Coronary artery (tissue), 2 donors: ENCODE measurements at regions not wholly inside any gene's neighbourhood (a gene's known extent, or its start where the extent isn't known, plus 50 kb on each side); places are given as distances from the start of the nearest gene placed in this dataset.
"Not testable (repeated sequence)": the region's sequence is repeated elsewhere in the genome, so short reads cannot be mapped to it uniquely, and the experiment has no call there.

Experiments used
- DNase-seq: peaks from one replicate; pipeline ENCODE4 v3.0.0-alpha.2; 2017; ENCODE audit warnings: low spot score
- H3K27ac ChIP-seq, 2 donors: fragments of 200-600 bp; sonication (generic); one replicate each; pipeline ENCODE4 v1.5.1; 2016 to 2019
- H3K4me3 ChIP-seq: fragments of 200-600 bp; sonication (generic); 2 replicates; pipeline ENCODE4 v1.5.1; 2016; ENCODE audit warnings: mild to moderate bottlenecking, moderate library complexity
- TF ChIP-seq, protein P1 (sequence below): fragments of 200-600 bp; sonication (generic); IDR thresholded peaks from one replicate; pipeline ENCODE4 v1.5.1; 2019; ENCODE audit warnings: antibody characterized with exemption

DNA sequence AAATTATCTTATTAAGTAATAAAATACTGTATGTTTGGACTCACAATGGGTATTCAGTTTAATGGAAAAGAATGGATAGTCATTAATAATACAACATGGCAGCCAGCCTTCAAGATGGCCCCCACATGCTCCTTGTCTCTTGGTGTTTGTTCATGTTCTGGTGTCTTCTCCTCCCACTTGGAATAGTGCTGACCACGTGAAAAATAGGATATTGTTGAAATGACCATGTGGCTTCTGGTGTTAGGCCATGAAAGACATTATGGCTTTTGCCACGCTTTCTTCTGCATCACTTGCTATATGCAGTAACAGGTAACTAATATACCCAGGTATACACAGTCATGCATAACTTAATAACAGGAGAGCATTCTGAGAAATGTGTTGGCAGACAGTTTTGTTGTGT lies 341.0 kb downstream of the KCNJ2 start:
- Histone ChIP-seq H3K4me3 (no peak overlapping the region), H3K27ac (no peak overlapping the region)
- no peak for DNase-seq
- TF ChIP-seq, protein P1, sequence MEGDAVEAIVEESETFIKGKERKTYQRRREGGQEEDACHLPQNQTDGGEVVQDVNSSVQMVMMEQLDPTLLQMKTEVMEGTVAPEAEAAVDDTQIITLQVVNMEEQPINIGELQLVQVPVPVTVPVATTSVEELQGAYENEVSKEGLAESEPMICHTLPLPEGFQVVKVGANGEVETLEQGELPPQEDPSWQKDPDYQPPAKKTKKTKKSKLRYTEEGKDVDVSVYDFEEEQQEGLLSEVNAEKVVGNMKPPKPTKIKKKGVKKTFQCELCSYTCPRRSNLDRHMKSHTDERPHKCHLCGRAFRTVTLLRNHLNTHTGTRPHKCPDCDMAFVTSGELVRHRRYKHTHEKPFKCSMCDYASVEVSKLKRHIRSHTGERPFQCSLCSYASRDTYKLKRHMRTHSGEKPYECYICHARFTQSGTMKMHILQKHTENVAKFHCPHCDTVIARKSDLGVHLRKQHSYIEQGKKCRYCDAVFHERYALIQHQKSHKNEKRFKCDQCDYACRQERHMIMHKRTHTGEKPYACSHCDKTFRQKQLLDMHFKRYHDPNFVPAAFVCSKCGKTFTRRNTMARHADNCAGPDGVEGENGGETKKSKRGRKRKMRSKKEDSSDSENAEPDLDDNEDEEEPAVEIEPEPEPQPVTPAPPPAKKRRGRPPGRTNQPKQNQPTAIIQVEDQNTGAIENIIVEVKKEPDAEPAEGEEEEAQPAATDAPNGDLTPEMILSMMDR: no peak

DNA sequence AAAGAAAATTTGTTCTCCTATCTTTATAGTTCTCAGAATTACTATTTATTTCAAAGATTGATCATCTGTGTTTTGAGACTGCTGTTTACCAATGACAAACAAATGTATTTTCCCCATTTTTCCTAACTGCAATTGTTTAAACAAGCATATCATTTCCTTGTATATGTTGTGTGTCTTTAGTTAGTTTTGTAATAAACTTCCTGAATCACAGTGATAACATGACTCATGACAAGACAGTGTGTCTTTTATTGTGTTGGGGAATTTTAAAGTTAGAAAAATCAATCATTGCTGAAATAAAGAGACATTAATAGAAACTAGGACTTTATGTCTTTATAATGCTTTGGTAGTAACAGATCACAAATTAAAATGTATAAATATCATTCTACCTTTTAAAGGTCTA lies 348.5 kb downstream of the KCNJ2 start:
- no peak for DNase-seq

DNA sequence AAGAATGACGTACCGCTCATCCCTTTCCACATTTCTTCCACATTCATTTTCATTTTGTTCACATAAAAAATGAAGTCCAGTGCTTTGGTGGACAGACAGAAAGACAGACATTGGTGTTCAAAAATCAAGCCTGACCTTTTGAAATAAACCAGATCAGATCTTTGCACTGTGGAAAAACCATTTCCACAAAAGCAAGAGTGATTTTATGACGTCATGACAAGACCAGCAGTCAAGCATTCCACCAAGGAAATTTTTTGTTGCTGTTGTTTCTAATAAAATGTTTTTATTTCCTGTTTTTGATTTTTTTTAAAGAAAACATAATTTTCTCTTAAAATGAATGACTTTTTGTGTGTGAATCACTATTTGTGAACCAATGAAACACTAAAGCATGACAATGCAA lies 350.0 kb downstream of the KCNJ2 start:
- H3K4me3 ChIP-seq: no peak overlapping the region
- no peak for DNase-seq
- no peak overlapping the region for H3K27ac ChIP-seq
- TF ChIP-seq, protein P1: no peak

More for the DNA sequence above, 348.5 kb downstream of the KCNJ2 start:
- TF ChIP-seq, protein P1: no peak
- H3K27ac ChIP-seq: no peak overlapping the region
- no peak overlapping the region for H3K4me3 ChIP-seq

DNA sequence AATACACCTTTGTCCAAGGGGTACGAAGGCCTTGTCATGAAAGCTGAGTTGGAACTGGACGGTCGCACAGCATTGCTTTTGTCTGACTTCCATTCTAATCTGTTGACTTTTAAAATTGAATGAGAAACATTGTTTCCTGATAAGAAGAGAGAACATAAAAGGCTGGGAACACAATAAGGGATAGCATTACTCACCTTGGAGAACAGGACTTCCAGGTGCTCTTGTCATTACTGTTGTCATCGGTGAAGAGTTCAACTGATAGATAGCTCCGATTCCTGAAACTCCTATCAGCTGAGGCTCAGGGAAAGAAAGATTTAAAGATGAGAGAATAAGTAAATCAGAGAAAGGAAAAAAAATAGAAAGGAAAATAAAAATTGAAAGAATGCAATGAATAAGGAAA lies 351.1 kb downstream of the KCNJ2 start:
- no peak overlapping the region for H3K27ac ChIP-seq
- H3K4me3 ChIP-seq: no peak overlapping the region
- no peak for DNase-seq
- TF ChIP-seq, protein P1: no peak

DNA sequence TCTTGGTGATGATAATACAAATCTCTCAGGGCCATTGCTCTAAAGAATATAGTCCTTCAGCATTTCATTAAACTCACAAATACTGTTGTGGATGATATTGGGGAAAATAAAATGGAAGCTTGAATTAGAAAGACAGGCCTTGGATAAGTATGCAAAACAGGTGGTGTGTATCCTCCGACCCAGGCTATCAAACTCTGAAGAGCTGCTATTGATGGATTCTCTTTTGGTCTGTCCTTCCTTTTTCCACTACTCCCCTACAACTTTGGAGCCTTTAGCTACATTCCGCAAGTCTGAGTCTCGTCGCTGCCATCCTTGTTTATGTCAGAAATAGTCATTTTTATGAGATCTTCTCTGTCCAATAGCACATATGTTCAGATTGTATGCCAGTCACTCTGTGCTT lies 351.6 kb downstream of the KCNJ2 start:
- Histone ChIP-seq H3K27ac (no peak overlapping the region), H3K4me3 (no peak overlapping the region)
- TF ChIP-seq, protein P1: no peak
- DNase-seq: no peak

DNA sequence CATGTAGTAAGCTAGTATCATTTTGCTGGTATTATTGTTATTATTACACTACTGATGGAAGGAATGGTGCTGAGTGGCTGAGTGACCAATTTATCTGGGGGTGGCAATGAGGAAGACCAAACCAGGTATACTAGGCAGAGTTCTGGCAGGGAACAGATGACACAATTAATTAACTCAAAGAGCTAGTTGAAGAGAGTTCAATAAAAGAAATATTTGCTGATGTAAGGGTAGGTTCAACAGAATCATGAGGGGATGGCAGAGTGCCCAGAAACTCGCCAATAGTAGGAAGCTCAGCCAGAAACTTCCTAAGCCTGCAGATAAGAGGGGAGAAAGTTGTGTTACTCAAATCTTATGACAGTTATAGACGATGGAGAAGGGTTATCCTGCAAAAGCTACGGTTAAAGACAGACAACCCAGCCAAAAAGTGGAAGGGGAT lies 352.5 kb downstream of the KCNJ2 start:
- H3K4me3 ChIP-seq: no peak overlapping the region
- H3K27ac ChIP-seq: no peak overlapping the region
- TF ChIP-seq, protein P1: no peak
- no peak for DNase-seq

DNA sequence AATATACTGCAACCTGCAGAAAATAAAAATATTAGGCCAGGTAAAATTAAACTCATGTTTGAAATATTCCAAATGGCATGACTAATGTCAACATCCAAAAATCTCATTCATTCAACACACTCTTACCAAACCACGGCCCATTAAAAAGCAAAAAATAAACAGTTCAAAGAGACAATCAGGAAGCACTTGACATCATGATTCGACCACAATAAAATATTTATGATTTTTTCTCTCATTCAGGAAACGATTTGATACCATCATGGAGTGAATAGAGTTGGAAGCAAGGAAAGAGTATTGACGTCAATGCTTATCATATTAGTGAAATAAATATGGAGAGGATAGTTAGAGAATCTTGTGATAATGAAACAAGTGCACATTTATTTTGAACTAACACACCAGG lies 354.1 kb downstream of the KCNJ2 start:
- TF ChIP-seq, protein P1: no peak
- H3K27ac ChIP-seq: no peak overlapping the region
- no peak for DNase-seq
- H3K4me3 ChIP-seq: no peak overlapping the region

DNA sequence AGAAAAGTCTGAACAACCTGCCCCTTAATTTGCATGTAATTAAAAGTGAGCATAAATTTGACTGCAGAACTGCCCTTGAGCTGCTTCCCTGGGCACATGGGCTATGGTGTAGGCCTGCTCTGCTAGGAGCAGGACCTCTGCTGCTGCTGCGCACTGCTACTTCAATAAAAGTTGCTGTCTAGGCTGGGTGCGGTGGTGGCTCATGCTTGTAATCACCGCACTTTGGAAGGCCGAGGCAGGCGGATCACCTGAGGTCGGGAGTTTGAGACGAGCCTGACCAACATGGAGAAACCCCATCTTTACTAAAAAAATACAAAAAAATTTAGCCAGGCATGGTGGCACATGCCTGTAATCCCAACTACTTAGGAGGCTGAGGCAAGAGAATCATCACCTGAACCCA lies 355.7 kb downstream of the KCNJ2 start:
- H3K27ac ChIP-seq, DNase-seq, H3K4me3 ChIP-seq: not testable (repeated sequence)
